ENCODE measurements at regions not wholly inside any gene's neighbourhood (a gene's known extent, or its start where the extent isn't known, plus 50 kb on each side); places are given as distances from the start of the nearest gene placed in this dataset.
"Not testable (repeated sequence)": the region's sequence is repeated elsewhere in the genome, so short reads cannot be mapped to it uniquely, and the experiment has no call there.

- TF ChIP-seq, protein P1, sequence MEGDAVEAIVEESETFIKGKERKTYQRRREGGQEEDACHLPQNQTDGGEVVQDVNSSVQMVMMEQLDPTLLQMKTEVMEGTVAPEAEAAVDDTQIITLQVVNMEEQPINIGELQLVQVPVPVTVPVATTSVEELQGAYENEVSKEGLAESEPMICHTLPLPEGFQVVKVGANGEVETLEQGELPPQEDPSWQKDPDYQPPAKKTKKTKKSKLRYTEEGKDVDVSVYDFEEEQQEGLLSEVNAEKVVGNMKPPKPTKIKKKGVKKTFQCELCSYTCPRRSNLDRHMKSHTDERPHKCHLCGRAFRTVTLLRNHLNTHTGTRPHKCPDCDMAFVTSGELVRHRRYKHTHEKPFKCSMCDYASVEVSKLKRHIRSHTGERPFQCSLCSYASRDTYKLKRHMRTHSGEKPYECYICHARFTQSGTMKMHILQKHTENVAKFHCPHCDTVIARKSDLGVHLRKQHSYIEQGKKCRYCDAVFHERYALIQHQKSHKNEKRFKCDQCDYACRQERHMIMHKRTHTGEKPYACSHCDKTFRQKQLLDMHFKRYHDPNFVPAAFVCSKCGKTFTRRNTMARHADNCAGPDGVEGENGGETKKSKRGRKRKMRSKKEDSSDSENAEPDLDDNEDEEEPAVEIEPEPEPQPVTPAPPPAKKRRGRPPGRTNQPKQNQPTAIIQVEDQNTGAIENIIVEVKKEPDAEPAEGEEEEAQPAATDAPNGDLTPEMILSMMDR (IDR thresholded peaks at IDR 0.05): not testable (repeated sequence)
- not testable (repeated sequence) for TF ChIP-seq EP300 (IDR thresholded peaks at IDR 0.05)
These were observed 1515.3 kb upstream of the TPTE start for GRCh38 chr21:9006111-9006510.

All from esophagus muscularis mucosa (tissue), 3 donors.